T-helper 2 cell (primary cell): ENCODE measurements at regions not wholly inside any gene's neighbourhood (a gene's known extent, or its start where the extent isn't known, plus 50 kb on each side); places are given as distances from the start of the nearest gene placed in this dataset.

Experiments
- DNase-seq, 5 experiments: peaks; one replicate each; pipeline versions ENCODE4 v3.0.0 to v3.0.0-alpha.2; 2012 to 2022

GRCh38 chr9:90007516-90008440, 403.0 kb downstream of the GADD45G start:
- DNase-seq = no peak

GRCh38 chr9:90009447-90009846, 404.6 kb downstream of the GADD45G start:
- DNase-seq = no peak

- DNase-seq = no peak
These were observed 406.0 kb downstream of the GADD45G start for GRCh38 chr9:90010793-90011192.

- DNase-seq = no peak
These were observed 408.1 kb downstream of the GADD45G start for GRCh38 chr9:90012949-90013348.

GRCh38 chr9:90013778-90014177, 409.0 kb downstream of the GADD45G start:
- DNase-seq = no peak

- no peak for DNase-seq
These were observed 409.6 kb downstream of the GADD45G start for GRCh38 chr9:90014421-90014820.

GRCh38 chr9:90016272-90016671, 411.5 kb downstream of the GADD45G start:
- DNase-seq = no peak

GRCh38 chr9:90017679-90018078, 412.9 kb downstream of the GADD45G start:
- no peak for DNase-seq

- DNase-seq = no peak
These were observed 413.9 kb downstream of the GADD45G start for GRCh38 chr9:90018688-90019087.

GRCh38 chr9:90019626-90020025, 414.8 kb downstream of the GADD45G start:
- no peak for DNase-seq

GRCh38 chr9:90020276-90020871, 415.6 kb downstream of the GADD45G start:
- DNase-seq = no peak

- no peak for DNase-seq
These were observed 416.5 kb downstream of the GADD45G start for GRCh38 chr9:90021216-90021906.

GRCh38 chr9:90022474-90022873, 417.7 kb downstream of the GADD45G start:
- DNase-seq = no peak

GRCh38 chr9:90023861-90024260, 419.0 kb downstream of the GADD45G start:
- no peak for DNase-seq

- no peak for DNase-seq
These were observed 419.6 kb downstream of the GADD45G start for GRCh38 chr9:90024409-90024808.

GRCh38 chr9:90024823-90025222, 420.0 kb downstream of the GADD45G start:
- DNase-seq = no peak

GRCh38 chr9:90025816-90026215, 421.0 kb downstream of the GADD45G start:
- no peak for DNase-seq

- DNase-seq = no peak
These were observed 422.5 kb downstream of the GADD45G start for GRCh38 chr9:90027296-90027790.

GRCh38 chr9:90029386-90029785, 424.6 kb downstream of the GADD45G start:
- no peak for DNase-seq

- no peak for DNase-seq
These were observed 425.2 kb downstream of the GADD45G start for GRCh38 chr9:90029996-90030395.

- no peak for DNase-seq
These were observed 427.6 kb downstream of the GADD45G start for GRCh38 chr9:90032296-90033027.

GRCh38 chr9:90033028-90033650, 428.3 kb downstream of the GADD45G start:
- DNase-seq = no peak
